T-cell (primary cell): ENCODE measurements at regions not wholly inside any gene's neighbourhood (a gene's known extent, or its start where the extent isn't known, plus 50 kb on each side); places are given as distances from the start of the nearest gene placed in this dataset.
A peak's percentile ranks its signal among the peaks of the same experiment; 100 is the strongest.

Source experiments
- ATAC-seq, 4 experiments: fragments of 200-7000 bp in 3 of 4; fragments of 150-1000 bp in 1 of 4; cut with Tn5 transposase; replicated peaks in 1 of 4; 1 replicate in 3 of 4; 2 replicates in 1 of 4; pipeline ENCODE4 v1.10.0; 2021; ENCODE audit warnings: moderate library complexity in 3 of 4, mild to moderate bottlenecking in 2 of 4, moderate number of reproducible peaks in 1 of 4
- CTCF ChIA-PET, 2 donors: fragments of 300-600 bp; sonication (Branson Sonifier 250); formaldehyde crosslinking; loops; one replicate each; lab custom pipeline; 2022; ENCODE audit warnings: antibody characterized with exemption in 2 of 2; lab: Charles Lee
- POLR2A ChIA-PET, 2 donors: fragments of 300-600 bp; sonication (Branson Sonifier 250); formaldehyde crosslinking; loops; one replicate each; lab custom pipeline; 2022; ENCODE audit warnings: antibody characterized with exemption in 2 of 2; lab: Charles Lee
- DNase-seq, 35 experiments: peaks; one replicate each; pipeline versions ENCODE4 v3.0.0 to v3.0.0-alpha.2; 2013 to 2023
- H3K27ac ChIP-seq: one replicate; pipeline ENCODE4 v1.5.1; 2013; ENCODE audit warnings: low read length
- H3K27me3 ChIP-seq, 2 experiments: replicated peaks in 1 of 2; 1 replicate in 1 of 2; 2 replicates in 1 of 2; pipeline versions ENCODE4 v1.6.1 to v1.7.0; 2013; ENCODE audit warnings: low read length in 1 of 2, mixed read lengths in 1 of 2; ENCODE audit not compliant: control insufficient read depth in 2 of 2, insufficient read depth in 2 of 2; ENCODE audit errors: extremely low read depth in 1 of 2
- H3K36me3 ChIP-seq, 2 donors: 1 replicate in 1 of 2; 2 replicates in 1 of 2; pipeline versions ENCODE4 v1.6.1 to v1.7.0; 2013; ENCODE audit warnings: low read length in 1 of 2; ENCODE audit not compliant: control insufficient read depth in 2 of 2, insufficient read depth in 1 of 2; ENCODE audit errors: extremely low read depth in 1 of 2
- H3K4me1 ChIP-seq, 2 experiments: 1 replicate in 1 of 2; 2 replicates in 1 of 2; pipeline versions ENCODE4 v1.6.1 to v1.7.0; 2013; ENCODE audit warnings: low read length in 2 of 2, mixed read lengths in 1 of 2; ENCODE audit not compliant: insufficient read depth in 2 of 2, control insufficient read depth in 1 of 2; ENCODE audit errors: extremely low read depth in 1 of 2
- H3K4me3 ChIP-seq, 2 donors: 1 replicate in 1 of 2; 2 replicates in 1 of 2; pipeline versions ENCODE4 v1.5.1 to v1.7.0; 2013; ENCODE audit warnings: mild to moderate bottlenecking in 2 of 2, low read length in 1 of 2, moderate library complexity in 1 of 2; ENCODE audit not compliant: control insufficient read depth in 1 of 2; ENCODE audit errors: extremely low read depth in 1 of 2
- H3K9me3 ChIP-seq: 2 replicates; pipeline ENCODE4 v1.7.0; 2013
- H3K27ac Mint-ChIP-seq, 2 donors: one replicate each; pipeline ENCODE4 v1.8.0; 2020 to 2021; ENCODE audit warnings: mild to moderate bottlenecking in 2 of 2, mixed read lengths in 2 of 2
- H3K27me3 Mint-ChIP-seq, 2 donors: one replicate each; pipeline ENCODE4 v1.8.0; 2021 to 2022; ENCODE audit warnings: mixed read lengths in 2 of 2
- H3K36me3 Mint-ChIP-seq: one replicate; pipeline ENCODE4 v1.8.0; 2021; ENCODE audit warnings: mixed read lengths
- H3K4me1 Mint-ChIP-seq, 3 donors: one replicate each; pipeline ENCODE4 v1.8.0; 2020 to 2022; ENCODE audit warnings: mixed read lengths in 3 of 3, mild to moderate bottlenecking in 1 of 3
- H3K4me3 Mint-ChIP-seq, 3 donors: one replicate each; pipeline ENCODE4 v1.8.0; 2020 to 2022; ENCODE audit warnings: mild to moderate bottlenecking in 3 of 3, mixed read lengths in 3 of 3, moderate library complexity in 3 of 3
- H3K9me3 Mint-ChIP-seq, 3 donors: one replicate each; pipeline ENCODE4 v1.8.0; 2020 to 2022; ENCODE audit warnings: mixed read lengths in 3 of 3
- WGBS: methylation state at CpG from one replicate; pipeline ENCODE4 v1.1.5; 2013; ENCODE audit warnings: missing lambda C conversion rate; ENCODE audit not compliant: insufficient coverage; 5-methylcytosine and 5-hydroxymethylcytosine counted together

GRCh38 chr3:178967177-178967532, 104.5 kb downstream of the ZMAT3 start:
- WGBS, result no CpG with 5 or more reads among the region's 1 CpG
- ChIA-PET POLR2A (no interaction called here), CTCF (interaction anchor here in 1 of 2 donors (0.9 kb wide), 1 partner anchor 18 kb away, joined by 3 read pairs; no protein-coding TSS in a partner anchor)
- Histone ChIP-seq H3K9me3 (no peaks in the 10 kb centered on the region), H3K27ac (no peak overlapping the region), H3K27me3 (no peaks in the 10 kb centered on the region), H3K36me3 (no peaks in the 10 kb centered on the region), H3K4me1 (peaks cover 2 to 4% of the 10 kb centered on the region in 2 experiments), H3K4me3 (no peak overlapping the region)
- no peak overlapping the region for H3K27ac Mint-ChIP-seq
- no peak for ATAC-seq
- peaks cover 14 to 18% (median 14%) of the 10 kb centered on the region in 3 donors for H3K4me1 Mint-ChIP-seq
- no peak overlapping the region for H3K4me3 Mint-ChIP-seq
- DNase-seq, result no peak
- H3K27me3 Mint-ChIP-seq, result no peaks in the 10 kb centered on the region
- H3K9me3 Mint-ChIP-seq, result no peaks in the 10 kb centered on the region
- H3K36me3 Mint-ChIP-seq, result peaks cover 10% of the 10 kb centered on the region

GRCh38 chr3:178966299-178967176, 105.1 kb downstream of the ZMAT3 start:
- H3K27ac Mint-ChIP-seq, result no peak overlapping the region
- Histone ChIP-seq H3K36me3 (no peaks in the 10 kb centered on the region), H3K4me1 (peaks cover 2 to 4% of the 10 kb centered on the region in 2 experiments), H3K27ac (no peak overlapping the region), H3K9me3 (no peaks in the 10 kb centered on the region), H3K4me3 (no peak overlapping the region), H3K27me3 (no peaks in the 10 kb centered on the region)
- H3K36me3 Mint-ChIP-seq, result peaks cover 10% of the 10 kb centered on the region
- H3K9me3 Mint-ChIP-seq, result no peaks in the 10 kb centered on the region
- POLR2A ChIA-PET, result no interaction called here
- CTCF ChIA-PET, result no interaction called here
- ATAC-seq (no peak), DNase-seq (peak in 1 of 35 experiments; percentile 11)
- H3K27me3 Mint-ChIP-seq, result no peaks in the 10 kb centered on the region
- H3K4me1 Mint-ChIP-seq, result peaks cover 14 to 18% (median 14%) of the 10 kb centered on the region in 3 donors
- no peak overlapping the region for H3K4me3 Mint-ChIP-seq
- WGBS, result 76% methylated on average over 3 of the region's 6 CpGs

GRCh38 chr3:178964551-178964950, 107.1 kb downstream of the ZMAT3 start:
- Mint-ChIP-seq H3K9me3 (no peaks in the 10 kb centered on the region), H3K36me3 (peaks cover 18% of the 10 kb centered on the region), H3K4me1 (peaks cover 14 to 18% (median 14%) of the 10 kb centered on the region in 3 donors), H3K4me3 (no peak overlapping the region), H3K27me3 (no peaks in the 10 kb centered on the region), H3K27ac (no peak overlapping the region)
- H3K27ac ChIP-seq, result no peak overlapping the region
- CTCF ChIA-PET, result no interaction called here
- H3K27me3 ChIP-seq, result no peaks in the 10 kb centered on the region
- no peak overlapping the region for H3K4me3 ChIP-seq
- H3K4me1 ChIP-seq, result peaks cover 2 to 4% of the 10 kb centered on the region in 2 experiments
- H3K36me3 ChIP-seq, result no peaks in the 10 kb centered on the region
- DNase-seq (no peak), ATAC-seq (no peak)
- POLR2A ChIA-PET, result no interaction called here
- no peaks in the 10 kb centered on the region for H3K9me3 ChIP-seq
- WGBS, result 86% methylated on average over 1 of the region's 4 CpGs

GRCh38 chr3:178960918-178961317, 110.7 kb downstream of the ZMAT3 start:
- POLR2A ChIA-PET, result interaction anchor here in 1 of 2 donors (0.7 kb wide), 1 partner anchor 18 kb away, joined by 3 read pairs; no protein-coding TSS in a partner anchor
- Mint-ChIP-seq H3K27me3 (no peaks in the 10 kb centered on the region), H3K4me1 (no peaks in the 10 kb centered on the region), H3K9me3 (no peaks in the 10 kb centered on the region), H3K36me3 (peaks cover 28% of the 10 kb centered on the region), H3K27ac (no peak overlapping the region), H3K4me3 (no peak overlapping the region)
- Histone ChIP-seq H3K36me3 (no peaks in the 10 kb centered on the region), H3K27ac (no peak overlapping the region), H3K9me3 (no peaks in the 10 kb centered on the region), H3K4me3 (no peak overlapping the region), H3K27me3 (no peaks in the 10 kb centered on the region), H3K4me1 (no peaks in the 10 kb centered on the region)
- ATAC-seq (no peak), DNase-seq (no peak)
- CTCF ChIA-PET, result no interaction called here

DNA sequence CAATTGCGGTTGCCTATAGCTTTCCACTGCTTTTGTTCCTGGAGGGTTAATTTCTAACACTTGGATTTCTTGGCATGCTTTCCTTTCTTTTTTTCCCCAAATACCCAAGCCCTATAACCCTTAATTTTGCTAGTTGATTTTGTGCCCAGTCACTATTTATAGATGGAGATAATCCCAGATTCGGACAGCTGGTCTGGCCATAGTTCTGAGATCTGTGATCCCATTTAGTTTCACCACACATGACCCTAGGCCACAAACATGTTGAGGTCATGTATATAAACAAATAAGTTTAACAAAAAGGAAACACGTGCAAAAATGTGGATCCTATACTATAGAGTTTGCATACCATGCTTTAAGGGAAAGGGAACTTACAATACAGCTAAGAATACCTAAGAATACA, 111.4 kb downstream of the ZMAT3 start:
- Histone ChIP-seq H3K4me1 (no peaks in the 10 kb centered on the region), H3K9me3 (no peaks in the 10 kb centered on the region), H3K36me3 (no peaks in the 10 kb centered on the region), H3K4me3 (no peak overlapping the region), H3K27me3 (no peaks in the 10 kb centered on the region), H3K27ac (no peak overlapping the region)
- H3K36me3 Mint-ChIP-seq, result peaks cover 28% of the 10 kb centered on the region
- ChIA-PET POLR2A (no interaction called here), CTCF (no interaction called here)
- ATAC-seq (no peak), DNase-seq (no peak)
- no peaks in the 10 kb centered on the region for H3K27me3 Mint-ChIP-seq
- H3K27ac Mint-ChIP-seq, result no peak overlapping the region
- no CpG with 5 or more reads among the region's 3 CpGs for WGBS
- no peak overlapping the region for H3K4me3 Mint-ChIP-seq
- no peaks in the 10 kb centered on the region for H3K4me1 Mint-ChIP-seq
- H3K9me3 Mint-ChIP-seq, result no peaks in the 10 kb centered on the region

GRCh38 chr3:178950676-178951075, 120.9 kb downstream of the ZMAT3 start:
- WGBS, result 0% methylated on average over 1 of the region's 2 CpGs
- ATAC-seq (no peak), DNase-seq (no peak)
- no peak overlapping the region for H3K4me3 Mint-ChIP-seq
- H3K4me1 Mint-ChIP-seq, result no peaks in the 10 kb centered on the region
- H3K27ac Mint-ChIP-seq, result no peak overlapping the region
- H3K27me3 ChIP-seq, result no peaks in the 10 kb centered on the region
- H3K36me3 Mint-ChIP-seq, result peaks cover 17% of the 10 kb centered on the region
- CTCF ChIA-PET, result no interaction called here
- H3K4me3 ChIP-seq, result no peak overlapping the region
- H3K9me3 Mint-ChIP-seq, result peaks cover 11 to 14% (median 14%) of the 10 kb centered on the region in 3 donors
- no peaks in the 10 kb centered on the region for H3K4me1 ChIP-seq
- no peak overlapping the region for H3K27ac ChIP-seq
- POLR2A ChIA-PET, result interaction anchor here in 1 of 2 donors (0.6 kb wide), 1 partner anchor 15 kb away, joined by 3 read pairs; no protein-coding TSS in a partner anchor
- H3K36me3 ChIP-seq, result no peaks in the 10 kb centered on the region
- H3K9me3 ChIP-seq, result no peaks in the 10 kb centered on the region
- no peaks in the 10 kb centered on the region for H3K27me3 Mint-ChIP-seq
